Bronchial epithelial cell (primary cell): ENCODE measurements at regions not wholly inside any gene's neighbourhood (a gene's known extent, or its start where the extent isn't known, plus 50 kb on each side); places are given as distances from the start of the nearest gene placed in this dataset.

Source experiments
- DNase-seq: peaks from one replicate; pipeline ENCODE4 v3.0.0-alpha.2; 2010; ENCODE audit warnings: low read depth
- FAIRE-seq: peaks from 2 replicates; lab custom pipeline; 2011; peaks lifted over from hg19 to GRCh38; lab: Jason Lieb, UNC
- H3K27me3 ChIP-seq: 2 replicates; pipeline ENCODE4 v1.5.1; 2011; ENCODE audit warnings: low read length; ENCODE audit not compliant: control insufficient read depth, insufficient read depth
- H3K36me3 ChIP-seq: 2 replicates; pipeline ENCODE4 v1.5.1; 2011; ENCODE audit warnings: low read length; ENCODE audit not compliant: control insufficient read depth, insufficient read depth
- H3K4me3 ChIP-seq: 2 replicates; pipeline ENCODE4 v1.5.1; 2011; ENCODE audit warnings: mild to moderate bottlenecking, low read depth, low read length, control low read depth
- TF ChIP-seq, protein P1 (sequence below): IDR thresholded peaks from 2 replicates; pipeline ENCODE4 v1.5.1; 2011; ENCODE audit warnings: mild to moderate bottlenecking, moderate library complexity, low read length, control low read depth, inconsistent platforms; ENCODE audit not compliant: insufficient read depth, severe bottlenecking

DNA sequence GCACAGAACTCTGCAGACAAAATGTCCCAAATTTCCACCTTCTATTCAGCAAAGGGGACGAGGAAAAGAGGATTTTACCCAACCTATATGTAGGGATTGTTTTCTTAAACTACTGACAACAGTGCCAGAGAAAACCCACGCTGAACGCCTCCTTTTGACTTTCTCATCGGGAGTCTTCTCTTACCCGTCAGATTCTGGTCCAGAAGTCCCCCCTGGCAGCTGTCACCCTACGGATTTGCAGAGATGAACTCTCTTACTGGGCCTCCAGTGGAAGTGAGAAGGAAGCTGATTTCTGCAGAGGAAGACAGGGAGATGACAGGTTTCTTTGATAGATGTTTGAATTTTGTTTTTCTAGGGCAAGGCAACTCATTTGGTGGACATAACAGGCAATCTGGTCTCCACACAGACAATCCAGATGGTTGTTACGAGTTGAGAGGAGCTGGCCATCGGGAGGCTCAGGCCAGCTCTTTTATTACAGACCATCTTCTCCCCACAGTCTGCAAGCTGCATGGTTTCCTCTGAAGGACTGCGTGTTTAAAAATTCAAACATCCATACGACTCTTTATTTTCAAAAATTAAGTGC lies 804.3 kb downstream of the RNF144A start:
- TF ChIP-seq, protein P1, sequence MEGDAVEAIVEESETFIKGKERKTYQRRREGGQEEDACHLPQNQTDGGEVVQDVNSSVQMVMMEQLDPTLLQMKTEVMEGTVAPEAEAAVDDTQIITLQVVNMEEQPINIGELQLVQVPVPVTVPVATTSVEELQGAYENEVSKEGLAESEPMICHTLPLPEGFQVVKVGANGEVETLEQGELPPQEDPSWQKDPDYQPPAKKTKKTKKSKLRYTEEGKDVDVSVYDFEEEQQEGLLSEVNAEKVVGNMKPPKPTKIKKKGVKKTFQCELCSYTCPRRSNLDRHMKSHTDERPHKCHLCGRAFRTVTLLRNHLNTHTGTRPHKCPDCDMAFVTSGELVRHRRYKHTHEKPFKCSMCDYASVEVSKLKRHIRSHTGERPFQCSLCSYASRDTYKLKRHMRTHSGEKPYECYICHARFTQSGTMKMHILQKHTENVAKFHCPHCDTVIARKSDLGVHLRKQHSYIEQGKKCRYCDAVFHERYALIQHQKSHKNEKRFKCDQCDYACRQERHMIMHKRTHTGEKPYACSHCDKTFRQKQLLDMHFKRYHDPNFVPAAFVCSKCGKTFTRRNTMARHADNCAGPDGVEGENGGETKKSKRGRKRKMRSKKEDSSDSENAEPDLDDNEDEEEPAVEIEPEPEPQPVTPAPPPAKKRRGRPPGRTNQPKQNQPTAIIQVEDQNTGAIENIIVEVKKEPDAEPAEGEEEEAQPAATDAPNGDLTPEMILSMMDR = no peak
- Histone ChIP-seq H3K36me3 (no peaks in the 10 kb centered on the region), H3K27me3 (no peaks in the 10 kb centered on the region), H3K4me3 (no peak overlapping the region)
- DNase-seq = no peak
- FAIRE-seq = no peak

DNA sequence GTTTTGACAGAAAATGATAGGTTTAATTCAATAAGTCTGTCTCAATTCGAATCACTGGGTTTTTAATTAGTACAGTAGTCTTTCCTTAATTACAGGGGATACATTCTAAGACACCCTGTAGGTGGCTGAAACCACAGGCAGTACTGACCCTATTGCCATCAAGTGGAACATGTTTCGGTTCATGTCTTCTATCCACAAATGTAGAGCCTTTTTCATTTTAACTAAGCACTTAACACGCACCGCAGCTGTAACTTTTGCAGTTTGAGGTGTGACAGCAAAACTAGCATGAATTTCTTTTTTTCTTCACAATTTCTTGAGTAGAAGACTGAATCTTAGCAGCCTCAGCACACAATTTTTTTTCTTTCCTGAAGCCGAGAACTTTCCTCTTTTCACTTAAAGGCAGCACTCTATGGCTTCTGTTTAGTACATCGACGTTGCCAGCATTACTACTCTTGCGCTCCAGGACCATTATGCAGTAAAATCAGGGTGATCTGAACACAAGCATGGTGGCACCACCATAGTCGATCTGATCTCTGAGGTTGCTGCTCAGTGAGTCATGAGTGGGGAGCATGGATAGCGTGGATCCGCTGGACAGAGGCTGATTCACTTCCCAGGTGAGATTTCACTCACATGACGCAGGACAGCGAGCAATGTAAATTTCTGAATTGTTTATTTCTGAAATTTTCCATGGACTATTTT lies 805.1 kb downstream of the RNF144A start:
- Histone ChIP-seq H3K27me3 (no peaks in the 10 kb centered on the region), H3K36me3 (no peaks in the 10 kb centered on the region), H3K4me3 (no peak overlapping the region)
- TF ChIP-seq, protein P1 = no peak
- DNase-seq = no peak
- FAIRE-seq = no peak

- H3K4me3 ChIP-seq = no peak overlapping the region
- H3K36me3 ChIP-seq = no peaks in the 10 kb centered on the region
- DNase-seq (no peak), FAIRE-seq (no peak)
- TF ChIP-seq, protein P1 = no peak
- H3K27me3 ChIP-seq = no peaks in the 10 kb centered on the region
Observed at GRCh38 chr2:7724336-7724735, 807.1 kb downstream of the RNF144A start.

- Histone ChIP-seq H3K27me3 (no peaks in the 10 kb centered on the region), H3K4me3 (no peak overlapping the region), H3K36me3 (no peaks in the 10 kb centered on the region)
- TF ChIP-seq, protein P1 = peak; percentile 1
- FAIRE-seq = no peak
- DNase-seq = peak; percentile 43
Observed at GRCh38 chr2:7725171-7725849, 808.1 kb downstream of the RNF144A start.

DNA sequence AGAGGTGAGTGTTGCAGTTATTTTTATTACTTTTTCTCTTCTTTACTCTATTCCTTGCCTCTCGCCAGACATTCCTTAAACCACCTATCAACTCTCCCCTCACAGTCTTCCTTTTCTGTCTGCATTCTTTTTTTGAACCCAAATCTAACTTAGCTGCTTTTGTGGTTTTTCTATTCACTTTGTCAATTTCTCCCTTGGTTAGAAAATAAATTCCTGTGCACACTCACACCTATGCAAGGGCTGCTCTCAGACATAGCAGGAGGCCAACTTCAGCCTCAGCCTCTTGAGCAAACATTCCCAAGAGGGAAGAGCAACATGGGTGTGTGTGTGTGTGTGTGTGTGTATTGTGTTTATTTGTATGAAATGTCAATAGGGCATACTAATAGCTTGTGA lies 808.6 kb downstream of the RNF144A start:
- no peak for FAIRE-seq
- no peak overlapping the region for H3K4me3 ChIP-seq

More for the DNA sequence above, 808.6 kb downstream of the RNF144A start:
- no peak for DNase-seq
- Histone ChIP-seq H3K36me3 (no peaks in the 10 kb centered on the region), H3K27me3 (no peaks in the 10 kb centered on the region)
- TF ChIP-seq, protein P1 = no peak
